ENCODE measurements at regions not wholly inside any gene's neighbourhood (a gene's known extent, or its start where the extent isn't known, plus 50 kb on each side); places are given as distances from the start of the nearest gene placed in this dataset.
"Not testable (repeated sequence)": the region's sequence is repeated elsewhere in the genome, so short reads cannot be mapped to it uniquely, and the experiment has no call there.

DNA sequence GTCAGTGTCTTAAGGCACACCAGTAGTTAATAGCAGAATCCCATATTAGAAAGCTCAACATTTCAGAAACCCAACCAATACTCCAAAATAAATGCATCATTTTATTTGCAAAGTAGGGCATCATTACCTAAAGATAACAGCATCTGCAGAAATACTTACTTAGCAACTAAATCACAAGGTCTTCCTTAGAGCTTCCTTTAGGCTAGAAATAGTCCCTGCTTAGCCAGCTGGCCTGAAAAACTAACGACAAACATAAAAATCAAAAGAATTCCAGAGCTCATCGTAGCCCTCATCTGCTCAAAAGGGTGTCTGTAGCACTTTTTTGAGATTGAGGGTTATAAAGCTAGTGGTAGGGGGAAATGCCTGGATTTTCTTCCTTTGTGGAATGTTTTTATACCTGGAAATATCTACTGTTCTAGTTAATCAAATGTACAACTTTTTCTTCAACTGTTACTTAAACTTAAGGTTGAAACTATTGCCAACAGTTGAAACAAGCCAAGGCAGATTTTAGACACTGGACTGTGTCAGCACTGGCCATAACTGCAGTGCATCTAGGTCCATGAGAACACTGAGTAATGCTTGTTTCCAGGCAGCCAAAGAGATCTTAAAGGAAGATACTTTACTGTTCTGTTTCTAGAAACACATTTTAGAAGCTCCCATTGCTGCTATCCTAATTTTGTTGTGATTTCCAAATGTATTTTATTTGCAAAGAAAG, 129.4 kb upstream of the RASA1 start:
- DNase-seq = peak; percentile 60

- no peak for DNase-seq
These were observed 127.9 kb upstream of the RASA1 start for GRCh38 chr5:87139795-87140194.

- DNase-seq = no peak
These were observed 126.1 kb upstream of the RASA1 start for GRCh38 chr5:87141544-87141943.

- not testable (repeated sequence) for DNase-seq
These were observed 121.8 kb upstream of the RASA1 start for GRCh38 chr5:87145853-87146252.

GRCh38 chr5:87147441-87147840, 120.2 kb upstream of the RASA1 start:
- no peak for DNase-seq

DNA sequence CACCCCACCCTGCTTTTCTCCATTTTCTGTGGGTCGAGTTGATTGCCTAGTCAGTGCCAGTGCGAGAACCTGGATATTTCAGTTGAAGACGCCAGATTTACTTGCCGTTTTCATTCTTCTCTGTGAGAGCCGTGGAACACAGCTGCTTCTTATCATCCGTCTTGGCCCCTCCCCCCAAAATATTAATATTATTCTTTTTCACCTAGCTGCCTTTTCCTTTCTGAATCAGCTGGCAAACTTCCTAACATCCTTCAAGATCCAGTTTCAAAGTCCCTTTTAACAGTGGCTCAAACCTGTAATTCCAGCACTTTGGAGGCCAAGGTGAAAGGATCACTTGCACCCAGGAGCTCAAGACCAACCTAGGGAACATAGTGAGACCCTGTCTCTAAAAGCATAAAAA, 117.1 kb upstream of the RASA1 start:
- DNase-seq = no peak

- no peak for DNase-seq
These were observed 116.1 kb upstream of the RASA1 start for GRCh38 chr5:87151547-87151946.

DNA sequence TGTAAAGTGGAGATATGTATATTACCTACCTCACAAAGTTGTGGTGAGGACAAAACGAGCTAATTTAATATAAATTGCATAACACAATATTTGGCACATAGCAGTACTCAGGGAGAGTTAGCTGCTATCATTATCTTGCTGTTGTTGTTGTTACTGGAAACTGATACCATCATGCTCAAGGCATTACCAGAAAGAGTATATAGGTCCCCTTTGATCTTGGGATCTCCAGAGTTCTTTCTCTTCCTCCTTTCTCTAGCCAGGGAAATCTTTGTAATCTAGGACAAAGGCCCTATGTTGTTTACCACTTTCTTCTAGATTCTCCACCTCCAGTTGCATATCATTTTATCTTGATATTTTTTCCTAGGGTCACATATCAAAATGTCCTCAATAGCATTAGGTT, 114.8 kb upstream of the RASA1 start:
- DNase-seq = no peak

GRCh38 chr5:87154191-87154590, 113.5 kb upstream of the RASA1 start:
- no peak for DNase-seq

- DNase-seq = no peak
These were observed 112.6 kb upstream of the RASA1 start for GRCh38 chr5:87155106-87155505.

DNA sequence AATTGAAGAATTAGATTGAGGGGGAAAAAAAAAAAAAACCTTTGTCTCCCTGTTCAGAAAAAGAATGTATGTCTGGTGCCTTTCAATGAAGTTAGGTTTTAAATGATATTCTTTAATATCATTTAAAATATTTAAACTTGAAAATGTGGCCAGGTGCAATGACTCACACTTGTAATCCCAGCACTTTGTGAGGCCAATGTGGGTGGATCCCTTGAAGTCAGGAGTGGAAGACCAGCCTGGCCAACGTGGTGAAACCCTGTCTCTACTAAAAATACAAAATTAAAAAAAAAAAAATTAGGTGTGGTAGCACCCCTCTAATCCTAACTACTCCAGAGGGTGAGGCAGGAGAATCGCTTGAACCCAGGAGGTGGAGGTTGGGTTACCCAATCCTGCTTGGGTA, 111.1 kb upstream of the RASA1 start:
- DNase-seq = no peak

DNA sequence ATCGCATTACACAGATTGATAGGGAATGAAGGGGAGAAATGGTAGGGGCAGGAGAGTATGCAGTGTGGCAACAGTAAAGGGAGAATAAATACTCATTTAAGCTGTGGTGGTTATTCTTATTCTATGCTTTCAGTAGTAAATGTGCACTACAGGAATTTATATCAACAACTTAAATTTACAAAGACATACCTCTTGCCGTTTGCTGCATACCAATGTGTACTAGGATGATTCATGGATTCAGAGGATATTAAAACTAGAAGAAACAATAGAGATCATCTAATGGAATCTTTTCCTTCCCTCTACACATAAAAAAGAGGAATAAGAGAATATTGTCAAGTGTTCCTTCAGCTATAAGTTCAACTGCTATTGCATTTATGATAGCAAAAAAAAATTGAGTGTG, 103.3 kb upstream of the RASA1 start:
- DNase-seq = no peak

GRCh38 chr5:87169300-87169991, 98.2 kb upstream of the RASA1 start:
- no peak for DNase-seq

- DNase-seq = no peak
These were observed 96.9 kb upstream of the RASA1 start for GRCh38 chr5:87170799-87171198.

DNA sequence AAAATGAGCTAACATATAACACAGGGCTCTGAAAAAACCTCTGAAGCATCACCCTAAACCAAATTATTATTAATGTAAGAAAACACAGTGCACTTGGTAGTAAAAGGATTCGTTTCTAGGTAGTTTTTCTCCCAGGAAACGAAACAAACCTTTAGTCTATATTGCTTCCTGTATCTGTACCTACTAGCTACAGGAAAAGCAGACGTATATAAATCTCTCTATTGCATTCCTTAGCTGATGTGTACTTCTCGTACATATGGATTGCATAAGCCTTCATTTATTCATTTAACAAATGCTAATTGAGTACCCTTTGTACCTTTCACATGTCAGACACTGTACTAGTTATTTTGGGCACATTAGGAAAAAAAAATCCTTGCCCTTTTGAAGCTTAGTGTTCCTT, 85.0 kb upstream of the RASA1 start:
- no peak for DNase-seq

GRCh38 chr5:87183896-87184295, 83.8 kb upstream of the RASA1 start:
- DNase-seq = no peak

DNA sequence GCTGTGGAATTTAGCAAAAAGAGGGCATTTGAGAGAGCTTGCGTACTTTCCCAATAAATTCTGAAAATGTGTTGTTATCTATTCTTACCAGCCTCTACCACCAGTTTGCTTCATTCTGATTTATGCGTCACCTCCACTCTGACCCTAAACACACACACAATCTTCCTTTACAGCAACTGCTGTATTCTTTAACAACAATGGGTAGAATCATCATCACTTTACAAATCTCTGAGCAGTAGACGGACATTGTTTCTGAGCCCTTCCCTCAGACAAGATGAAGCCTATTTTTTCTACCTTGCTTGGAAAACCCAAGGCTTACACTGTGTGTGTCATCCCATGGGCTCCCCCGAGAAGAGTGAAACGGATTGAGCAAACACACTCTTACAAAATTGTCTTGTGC, 83.1 kb upstream of the RASA1 start:
- no peak for DNase-seq

- no peak for DNase-seq
These were observed 81.8 kb upstream of the RASA1 start for GRCh38 chr5:87185838-87186237.

DNA sequence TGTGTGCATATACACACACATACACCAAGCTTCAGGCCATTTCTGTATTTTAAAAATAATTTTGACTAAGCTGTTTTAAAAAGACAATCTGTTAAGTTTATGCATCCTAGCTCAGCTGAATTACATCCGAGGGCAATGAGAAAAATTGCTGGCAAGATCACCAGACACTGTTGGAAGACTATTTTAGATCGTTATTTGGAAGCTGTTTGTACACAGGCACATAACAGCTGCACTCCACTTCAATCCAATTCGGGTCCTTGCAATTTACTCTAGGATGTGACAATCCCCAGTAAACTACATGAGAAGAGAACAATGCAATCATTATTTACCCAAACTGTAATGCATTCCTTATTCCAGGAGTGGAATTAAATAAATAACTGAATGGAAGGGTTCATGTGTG, 79.3 kb upstream of the RASA1 start:
- DNase-seq = no peak

GRCh38 chr5:87190041-87190440, 77.6 kb upstream of the RASA1 start:
- no peak for DNase-seq

GRCh38 chr5:87190687-87191086, 77.0 kb upstream of the RASA1 start:
- no peak for DNase-seq

GRCh38 chr5:87191645-87192044, 76.0 kb upstream of the RASA1 start:
- DNase-seq = no peak

DNA sequence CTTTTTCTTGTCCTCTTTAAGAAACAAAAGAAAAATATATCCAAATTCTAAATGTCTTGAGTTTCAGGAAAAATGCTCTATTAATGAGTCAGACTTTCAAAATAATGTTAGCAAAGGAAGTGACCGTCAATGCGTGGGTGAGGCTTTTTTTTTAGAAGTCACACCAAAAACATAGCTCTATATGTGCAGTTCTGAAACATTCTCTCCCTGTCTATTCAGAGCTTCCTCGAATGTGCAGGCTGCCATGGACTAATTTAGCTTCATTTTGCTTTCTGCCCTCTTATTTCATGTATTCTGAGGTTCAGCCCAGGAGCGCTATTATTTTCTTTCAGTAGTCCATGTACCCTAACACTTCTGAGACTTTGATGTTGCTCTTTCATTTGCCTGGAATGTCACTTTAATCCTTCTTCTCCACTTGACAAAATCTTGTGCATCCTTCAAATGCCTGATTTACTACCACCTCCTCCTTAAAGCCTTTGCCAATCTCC, 72.5 kb upstream of the RASA1 start:
- peak; percentile 4 for DNase-seq

- DNase-seq = no peak
These were observed 72.1 kb upstream of the RASA1 start for GRCh38 chr5:87195616-87196015.

All from muscle of arm (tissue), 1 donor.